KG1 (cell line): ENCODE measurements at regions not wholly inside any gene's neighbourhood (a gene's known extent, or its start where the extent isn't known, plus 50 kb on each side); places are given as distances from the start of the nearest gene placed in this dataset.

Experiments
- DNase-seq: peaks from one replicate; lab custom pipeline; 2025; lab: John Stamatoyannopoulos, UW

- DNase-seq: no peak
Measured at GRCh38 chr6:141675957-141676356, 456.8 kb upstream of the GJE1 start.

GRCh38 chr6:141669141-141669540 is 463.6 kb upstream of the GJE1 start:
- no peak for DNase-seq

- DNase-seq: no peak
Measured at GRCh38 chr6:141667580-141668309, 465.0 kb upstream of the GJE1 start.

- DNase-seq: no peak
Measured at GRCh38 chr6:141666187-141666586, 466.5 kb upstream of the GJE1 start.

GRCh38 chr6:141664744-141665143 is 468.0 kb upstream of the GJE1 start:
- DNase-seq: no peak

GRCh38 chr6:141659582-141659981 is 473.1 kb upstream of the GJE1 start:
- no peak for DNase-seq

- DNase-seq: no peak
Measured at GRCh38 chr6:141658696-141659095, 474.0 kb upstream of the GJE1 start.

- no peak for DNase-seq
Measured at GRCh38 chr6:141657812-141658211, 474.9 kb upstream of the GJE1 start.

- no peak for DNase-seq
Measured at GRCh38 chr6:141653590-141653989, 479.1 kb upstream of the GJE1 start.

- no peak for DNase-seq
Measured at GRCh38 chr6:141641951-141642350, 490.8 kb upstream of the GJE1 start.

GRCh38 chr6:141641406-141641805 is 491.3 kb upstream of the GJE1 start:
- DNase-seq: no peak

GRCh38 chr6:141635621-141636020 is 497.1 kb upstream of the GJE1 start:
- DNase-seq: no peak

GRCh38 chr6:141634269-141634668 is 498.5 kb upstream of the GJE1 start:
- DNase-seq: no peak

GRCh38 chr6:141624301-141624700 is 508.4 kb upstream of the GJE1 start:
- DNase-seq: no peak

GRCh38 chr6:141618180-141618581 is 514.5 kb upstream of the GJE1 start:
- no peak for DNase-seq

- no peak for DNase-seq
Measured at GRCh38 chr6:141610741-141611140, 522.0 kb upstream of the GJE1 start.

- DNase-seq: no peak
Measured at GRCh38 chr6:141607956-141608355, 524.8 kb upstream of the GJE1 start.

GRCh38 chr6:141598487-141598886 is 534.2 kb upstream of the GJE1 start:
- no peak for DNase-seq

- no peak for DNase-seq
Measured at GRCh38 chr6:141594874-141595273, 537.9 kb upstream of the GJE1 start.

GRCh38 chr6:141593311-141593710 is 539.4 kb upstream of the GJE1 start:
- no peak for DNase-seq

- no peak for DNase-seq
Measured at GRCh38 chr6:141587482-141588266, 545.1 kb upstream of the GJE1 start.

- no peak for DNase-seq
Measured at GRCh38 chr6:141580988-141581552, 551.7 kb upstream of the GJE1 start.

- DNase-seq: no peak
Measured at GRCh38 chr6:141580131-141580530, 552.6 kb upstream of the GJE1 start.
